Right ventricle myocardium inferior (tissue), 1 donor: ENCODE measurements at regions not wholly inside any gene's neighbourhood (a gene's known extent, or its start where the extent isn't known, plus 50 kb on each side); places are given as distances from the start of the nearest gene placed in this dataset.
"Not testable (repeated sequence)": the region's sequence is repeated elsewhere in the genome, so short reads cannot be mapped to it uniquely, and the experiment has no call there.

ENCODE experiments used
- ATAC-seq: fragments of 200-7000 bp; cut with Tn5 transposase; one replicate; pipeline ENCODE4 v1.9.1; 2020; ENCODE audit warnings: mild to moderate bottlenecking, moderate library complexity
- DNase-seq: peaks from one replicate; pipeline ENCODE4 v3.0.0; 2021; ENCODE audit errors: missing footprints
- intact Hi-C: fragments of 100-400 bp; cut with DNase I; formaldehyde crosslinking; loops from one replicate; pipeline ENCODE4 v1.11.0; 2022
- donor health status: DM: no; HTN: yes; CAD: no; lungs with severe emphysema.

DNA sequence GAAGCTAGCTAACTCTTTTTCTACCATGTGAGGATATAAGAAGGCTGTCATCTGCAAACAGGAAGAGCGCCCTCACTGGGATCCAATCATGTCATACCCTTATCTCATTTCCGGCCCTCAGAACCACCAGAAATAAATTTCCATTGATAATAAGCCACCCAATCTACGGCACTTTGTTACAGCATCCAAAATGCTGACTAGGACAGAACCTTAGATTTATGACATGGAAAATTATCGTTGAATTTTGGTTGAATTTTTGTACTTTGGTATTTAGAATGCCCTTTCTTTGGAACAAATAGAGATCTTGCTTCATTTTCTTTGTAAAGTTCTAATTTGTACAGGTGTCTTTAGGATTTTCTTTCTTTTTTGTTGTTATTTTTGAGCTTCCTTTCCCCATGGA lies 53.3 kb upstream of the CYLC2 start:
- ATAC-seq (no peak), DNase-seq (no peak)
- intact Hi-C loops: no loop called here

DNA sequence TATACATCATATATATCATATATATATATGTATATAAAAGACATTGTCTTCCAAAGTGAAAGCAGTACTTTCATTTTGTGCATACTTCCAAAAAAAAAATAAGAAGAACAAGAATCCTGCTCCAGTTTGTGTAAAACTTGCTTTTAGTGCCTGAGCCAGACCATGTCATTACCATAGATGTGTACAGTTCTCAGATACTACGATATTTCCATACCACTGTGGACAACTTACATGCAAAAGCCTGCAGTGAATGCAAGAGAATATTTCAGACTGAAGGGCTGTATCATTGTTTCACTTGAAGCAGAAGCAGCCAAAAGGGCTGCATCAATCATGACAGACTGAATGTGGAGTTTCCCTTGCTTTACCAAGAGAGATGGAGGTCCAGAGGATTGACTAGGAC lies 72.6 kb upstream of the CYLC2 start:
- ATAC-seq: no peak
- DNase-seq: no peak
- intact Hi-C loops: no loop called here

DNA sequence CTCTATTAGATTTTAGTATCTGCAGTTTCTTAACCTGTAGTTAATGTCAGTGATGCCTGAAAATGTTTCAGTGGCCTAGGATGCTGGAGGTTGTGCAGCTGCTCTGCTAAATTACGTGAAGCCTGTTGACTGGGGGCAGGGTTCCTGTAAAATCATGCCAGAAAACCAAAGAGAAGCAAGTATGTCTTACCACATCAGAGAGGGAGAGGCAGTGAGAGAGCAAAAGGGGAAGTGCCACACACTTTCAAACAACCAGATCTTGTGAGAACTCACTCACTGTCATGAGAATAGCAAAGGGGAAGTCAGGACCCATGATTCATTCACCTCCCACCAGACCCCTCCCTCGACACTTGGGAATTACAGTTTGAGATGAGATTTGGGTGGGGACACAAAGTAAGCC lies 83.9 kb upstream of the CYLC2 start:
- ATAC-seq (no peak), DNase-seq (no peak)
- intact Hi-C loops: no loop called here

DNA sequence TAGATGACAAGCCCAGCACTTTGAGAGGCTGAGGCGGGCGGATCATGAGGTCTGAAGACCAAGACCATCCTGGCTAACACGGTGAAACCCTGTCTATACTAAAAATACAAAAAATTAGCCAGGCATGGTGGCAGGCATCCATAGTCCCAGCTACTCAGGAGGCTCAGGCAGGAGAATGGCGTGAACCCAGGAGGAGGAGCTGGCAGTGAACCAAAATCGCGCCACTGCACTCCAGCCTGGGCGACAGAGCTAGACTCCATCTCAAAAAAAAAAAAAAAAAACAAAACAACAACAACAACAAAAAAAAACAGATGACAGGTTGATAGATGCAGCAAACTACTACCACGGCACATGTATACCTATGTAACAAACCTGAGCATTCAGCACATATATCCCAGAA lies 89.3 kb upstream of the CYLC2 start:
- peak; percentile 40 for DNase-seq
- intact Hi-C loops, ATAC-seq: not testable (repeated sequence)

DNA sequence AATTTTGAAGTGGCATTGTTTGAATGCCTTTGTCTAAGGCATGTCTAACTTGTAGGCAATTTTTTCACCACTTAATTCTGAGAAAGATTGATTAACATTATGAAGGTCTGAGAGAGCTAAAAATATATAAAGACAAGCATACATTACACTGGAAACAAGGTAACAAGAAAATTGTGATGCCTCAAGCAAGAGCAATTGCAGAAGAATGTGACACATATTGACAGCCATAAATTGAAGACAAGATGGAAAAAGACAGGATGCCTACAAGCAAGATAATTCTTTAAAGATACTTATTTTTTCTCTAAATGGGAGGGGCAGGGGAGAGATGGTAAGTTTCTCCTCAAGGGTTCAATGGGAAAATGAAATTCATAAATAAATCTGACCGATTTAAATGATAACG lies 103.1 kb upstream of the CYLC2 start:
- intact Hi-C loops: no loop called here
- DNase-seq (no peak), ATAC-seq (no peak)

DNA sequence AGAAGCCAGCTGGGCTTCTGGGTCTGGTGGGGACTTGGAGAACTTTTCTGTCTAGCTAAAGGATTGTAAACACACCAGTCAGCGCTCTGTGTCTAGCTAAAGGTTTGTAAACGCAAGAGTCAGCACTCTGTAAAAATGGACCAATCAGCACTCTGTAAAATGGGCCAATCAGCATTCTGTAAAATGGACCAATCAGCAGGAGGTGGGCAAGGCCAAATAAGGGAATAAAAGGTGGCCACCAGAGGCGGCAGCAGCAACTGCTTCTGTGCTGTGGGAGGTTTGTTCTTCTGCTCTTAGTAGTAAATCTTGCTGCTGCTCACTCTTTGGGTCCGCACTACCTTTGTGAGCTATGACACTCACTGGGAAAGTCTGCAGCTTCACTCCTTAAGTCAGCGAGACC lies 106.4 kb upstream of the CYLC2 start:
- DNase-seq, intact Hi-C loops, ATAC-seq: not testable (repeated sequence)

DNA sequence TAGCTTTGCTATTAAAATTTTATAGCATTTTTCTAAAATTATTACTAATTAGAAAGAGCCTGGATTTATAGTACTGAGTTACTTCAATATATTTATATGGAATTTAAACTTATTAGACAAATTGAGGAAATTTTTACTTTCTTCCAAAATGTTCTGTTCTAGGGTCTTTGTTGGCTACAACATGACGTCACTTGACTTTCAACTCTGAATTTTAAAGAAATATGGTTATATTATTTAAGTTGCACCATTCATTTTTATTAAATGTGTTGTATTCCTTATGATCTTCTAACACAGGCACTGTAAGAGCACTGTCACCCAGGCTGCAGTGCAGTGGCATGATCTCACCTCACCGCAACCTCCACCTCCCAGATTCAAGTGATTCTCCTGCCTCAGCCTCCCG lies 119.4 kb upstream of the CYLC2 start:
- DNase-seq: no peak
- intact Hi-C loops: no loop called here
- no peak for ATAC-seq

DNA sequence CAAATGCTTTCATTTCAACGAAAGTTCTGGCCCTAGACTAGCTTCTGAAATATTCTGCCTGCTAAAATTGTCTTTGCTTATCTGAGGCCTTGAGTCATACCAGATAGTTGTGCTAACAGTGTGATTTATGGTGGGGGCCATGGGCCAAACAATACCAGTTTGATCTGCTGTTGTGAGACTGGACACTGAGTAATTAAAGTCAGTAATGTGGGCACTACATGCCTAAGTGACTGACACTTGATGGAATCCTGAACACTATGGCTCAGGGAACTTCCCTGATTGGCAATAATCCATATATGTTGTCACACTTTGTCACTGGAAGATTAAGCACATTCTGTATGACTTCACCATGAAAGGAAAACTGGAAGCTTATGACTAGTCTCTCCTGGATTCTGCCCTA lies 127.6 kb upstream of the CYLC2 start:
- intact Hi-C loops: no loop called here
- ATAC-seq (peak; percentile 98), DNase-seq (no peak)

DNA sequence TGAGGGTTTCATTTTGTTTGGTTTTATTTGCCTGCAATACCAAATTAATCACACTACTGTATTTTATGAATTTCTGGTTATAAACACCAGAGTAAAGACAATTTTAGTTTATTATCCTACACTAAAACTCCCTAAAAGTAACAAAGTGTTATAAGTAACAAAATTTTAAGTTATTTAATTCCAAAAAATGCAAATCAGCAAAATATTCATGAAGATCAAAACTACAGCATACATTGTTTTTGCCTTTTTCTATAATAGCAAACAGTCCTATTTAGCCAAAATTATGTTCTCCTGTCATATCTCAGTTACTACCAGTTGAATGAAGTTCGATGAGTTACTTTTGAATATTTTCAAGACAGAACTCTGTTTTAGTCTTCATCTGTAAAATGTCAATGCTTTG lies 132.7 kb upstream of the CYLC2 start:
- intact Hi-C loops: no loop called here
- DNase-seq (no peak), ATAC-seq (no peak)

DNA sequence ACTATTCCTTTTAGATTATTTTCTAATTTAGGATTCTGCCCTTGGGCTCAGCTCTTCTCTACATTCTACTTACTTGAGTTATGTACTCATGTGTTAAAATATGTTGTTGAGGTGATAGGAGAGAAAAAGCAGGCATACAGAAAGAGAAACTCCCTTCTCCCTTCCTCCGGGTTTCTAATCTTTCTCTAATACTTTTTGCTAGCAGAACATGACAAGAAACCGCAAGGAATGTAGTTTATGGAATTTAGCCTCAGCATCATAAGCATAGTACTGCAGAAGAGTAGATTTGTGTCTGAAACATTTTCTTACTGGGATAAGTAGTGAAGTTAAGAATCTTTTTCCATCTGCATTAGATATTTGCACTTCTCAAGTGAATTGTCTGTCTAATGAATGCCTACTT lies 139.5 kb upstream of the CYLC2 start:
- intact Hi-C loops: no loop called here
- no peak for DNase-seq
- no peak for ATAC-seq

DNA sequence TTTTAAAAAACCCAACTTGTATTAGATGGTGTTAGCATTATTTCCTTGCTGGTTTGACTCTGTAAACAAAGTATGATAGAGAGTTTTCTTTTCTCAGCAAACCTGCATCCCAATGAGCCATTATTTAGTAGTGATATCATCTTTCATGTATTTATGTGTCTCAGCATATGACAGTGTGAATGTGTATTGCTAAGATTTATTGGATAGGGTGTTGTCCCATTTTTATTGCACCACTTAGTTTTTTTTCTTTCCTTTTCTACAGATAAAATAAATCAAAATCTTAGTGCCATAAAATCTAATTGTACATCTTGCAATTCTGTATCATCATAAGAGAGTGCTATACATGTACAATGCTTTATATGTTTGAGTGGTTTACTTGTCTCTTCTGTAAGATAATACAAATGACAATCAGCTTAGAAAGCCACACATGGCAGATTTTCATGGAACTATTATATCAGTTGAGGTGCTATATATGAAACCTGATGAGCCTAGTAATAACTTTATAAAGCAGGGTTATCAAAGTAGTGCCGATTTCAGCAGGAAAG lies 149.2 kb upstream of the CYLC2 start:
- ATAC-seq (no peak), DNase-seq (no peak)
- intact Hi-C loops: no loop called here

DNA sequence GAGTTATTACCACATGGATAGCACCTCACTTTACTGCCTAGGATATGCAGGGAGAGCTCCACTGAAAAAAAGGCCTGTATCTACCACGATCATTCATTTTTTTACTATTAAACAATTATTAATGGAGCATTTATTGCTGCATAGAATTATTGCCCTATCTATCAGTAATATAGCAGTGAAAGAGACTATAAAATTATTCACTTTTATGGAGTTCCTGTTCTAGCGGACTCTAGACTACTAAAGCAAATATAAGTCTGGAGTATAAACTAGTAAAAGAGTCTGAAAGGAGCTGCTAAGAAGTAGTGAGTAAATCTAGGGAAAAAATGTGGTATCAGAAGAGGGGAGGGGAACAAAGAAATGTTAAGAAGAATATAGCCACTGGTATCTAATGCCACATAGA lies 150.4 kb upstream of the CYLC2 start:
- ATAC-seq (no peak), DNase-seq (no peak)
- intact Hi-C loops: no loop called here

DNA sequence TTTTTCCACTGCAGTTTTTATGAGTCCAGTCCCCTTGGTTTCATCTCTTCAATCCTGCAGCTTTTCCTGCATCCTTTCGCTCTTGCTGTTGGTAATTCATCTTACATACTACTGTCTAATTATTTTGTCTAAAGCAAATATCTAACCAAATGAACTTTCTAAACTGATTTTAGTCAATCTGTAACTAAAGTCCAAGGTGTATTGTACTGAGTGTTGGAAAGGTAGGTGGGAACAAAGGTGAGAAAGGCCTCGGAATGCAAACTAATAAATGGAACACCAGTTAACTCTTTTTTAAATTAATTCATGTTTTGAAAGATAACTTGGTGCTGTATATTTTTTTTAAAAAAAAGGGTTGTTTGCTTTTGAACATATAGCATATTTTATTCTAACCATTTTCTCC lies 152.7 kb upstream of the CYLC2 start:
- DNase-seq (no peak), ATAC-seq (no peak)
- intact Hi-C loops: no loop called here

DNA sequence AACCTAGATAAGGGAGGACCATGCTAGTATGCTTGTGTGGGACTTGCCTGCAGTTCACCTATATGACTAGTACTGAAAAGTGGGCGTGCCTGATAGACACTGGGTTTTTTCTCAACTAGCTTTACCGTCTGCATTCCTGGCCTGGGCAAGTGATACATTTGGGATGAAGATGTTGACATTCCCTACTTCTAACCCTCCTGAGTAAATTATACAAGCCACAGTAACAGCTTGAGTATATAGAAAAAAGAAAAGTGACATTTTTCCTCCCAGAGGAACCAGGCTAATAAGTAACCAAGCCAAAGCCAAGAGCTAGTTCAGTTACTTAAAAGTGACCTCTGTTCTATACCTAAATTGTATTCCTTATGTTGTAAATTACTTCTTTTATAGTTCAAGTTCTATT lies 153.8 kb upstream of the CYLC2 start:
- ATAC-seq (no peak), DNase-seq (no peak)
- intact Hi-C loops: no loop called here

DNA sequence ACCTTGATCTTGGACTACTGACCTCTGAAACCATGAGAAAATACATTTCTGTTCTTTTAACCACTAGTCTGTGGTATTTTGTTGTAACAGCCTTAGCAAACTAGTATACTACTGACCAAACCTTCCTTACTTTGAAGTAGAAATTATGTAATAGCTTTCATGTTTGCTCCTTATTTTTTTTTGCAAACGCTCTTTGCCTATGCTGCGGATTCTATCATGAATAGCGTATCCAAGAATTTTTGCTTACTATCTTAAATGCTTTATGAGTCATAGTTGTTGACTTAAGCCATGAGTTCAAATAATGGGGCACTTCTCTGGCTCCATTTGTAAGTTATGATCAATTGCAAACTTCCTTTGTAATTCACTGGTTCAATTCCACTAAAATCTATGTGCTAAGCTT lies 154.8 kb upstream of the CYLC2 start:
- DNase-seq: no peak
- no peak for ATAC-seq
- intact Hi-C loops: no loop called here

DNA sequence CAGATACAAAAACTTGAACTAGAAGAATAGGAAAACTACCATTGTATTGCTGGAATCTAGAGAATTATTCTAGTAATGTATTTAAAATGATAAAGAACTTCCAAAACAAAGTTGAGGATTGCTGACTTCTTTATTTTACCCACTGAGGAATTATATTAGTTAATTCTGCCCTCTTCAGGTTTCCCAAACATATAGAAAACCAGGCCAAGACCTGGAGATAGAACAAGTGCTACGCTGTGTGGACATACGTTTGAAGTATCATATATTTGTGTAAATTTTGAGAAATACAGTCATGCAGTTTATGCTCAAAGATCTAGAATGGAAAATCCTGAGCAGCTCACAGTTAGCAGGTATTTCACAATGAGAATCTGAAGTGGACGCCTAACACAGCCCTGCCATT lies 162.3 kb upstream of the CYLC2 start:
- ATAC-seq (no peak), DNase-seq (no peak)
- intact Hi-C loops: no loop called here

DNA sequence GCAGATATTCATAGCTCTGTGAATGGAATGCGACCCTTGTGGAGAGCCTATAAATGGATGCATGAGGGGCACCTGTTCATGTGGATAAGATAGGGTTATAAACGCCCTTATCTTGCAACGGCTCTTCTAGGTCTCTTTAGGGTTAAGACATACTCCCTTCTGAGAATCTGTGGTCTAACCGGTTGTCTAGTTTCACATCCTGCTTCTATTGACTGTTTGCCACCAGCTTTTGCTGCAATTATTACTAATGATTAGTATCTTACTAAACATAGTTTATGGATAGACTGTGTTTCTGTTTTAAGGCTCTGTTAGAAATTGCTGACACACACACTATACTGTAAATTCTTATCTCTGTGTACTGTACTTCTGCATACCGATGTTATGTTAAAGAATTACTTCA lies 198.9 kb upstream of the CYLC2 start:
- DNase-seq (no peak), ATAC-seq (no peak)
- intact Hi-C loops: no loop called here

DNA sequence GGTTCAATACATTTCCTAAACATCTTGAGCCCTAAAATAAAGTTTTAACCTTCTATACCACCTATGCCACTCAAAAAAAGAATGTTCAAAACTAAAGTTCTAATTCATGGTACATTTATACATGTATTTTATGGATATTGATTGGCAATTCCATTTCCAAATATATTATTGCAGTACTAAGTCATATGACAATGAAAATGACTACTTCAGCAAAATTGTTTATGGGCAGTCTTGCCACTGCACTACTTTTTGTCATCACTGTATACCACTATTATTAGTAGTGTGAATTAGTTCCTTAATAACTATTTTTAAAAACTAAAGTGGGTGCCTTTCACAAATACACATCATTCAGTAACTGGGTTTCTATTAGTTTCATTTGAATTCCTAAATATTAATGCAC lies 199.6 kb upstream of the CYLC2 start:
- DNase-seq: no peak
- intact Hi-C loops: no loop called here
- no peak for ATAC-seq

DNA sequence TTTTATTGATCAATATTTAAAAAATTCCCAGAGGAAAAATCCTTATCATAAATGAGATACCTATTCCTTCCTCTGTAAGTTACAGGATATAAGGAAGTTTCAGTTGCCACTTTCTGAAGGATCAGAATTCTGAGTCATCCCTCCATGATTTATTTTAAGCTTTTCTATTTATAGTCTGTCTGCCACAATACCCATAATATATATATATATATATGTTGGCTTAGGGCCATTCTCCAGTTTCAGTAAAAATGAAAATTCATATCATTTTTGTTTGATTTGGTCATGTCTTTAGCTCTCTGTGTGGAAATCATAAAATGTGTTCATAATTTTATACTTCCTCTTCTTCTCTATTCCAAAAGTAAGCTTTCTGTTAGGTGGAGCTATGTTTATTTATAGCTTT lies 215.8 kb upstream of the CYLC2 start:
- no peak for DNase-seq
- ATAC-seq: no peak
- intact Hi-C loops: no loop called here

DNA sequence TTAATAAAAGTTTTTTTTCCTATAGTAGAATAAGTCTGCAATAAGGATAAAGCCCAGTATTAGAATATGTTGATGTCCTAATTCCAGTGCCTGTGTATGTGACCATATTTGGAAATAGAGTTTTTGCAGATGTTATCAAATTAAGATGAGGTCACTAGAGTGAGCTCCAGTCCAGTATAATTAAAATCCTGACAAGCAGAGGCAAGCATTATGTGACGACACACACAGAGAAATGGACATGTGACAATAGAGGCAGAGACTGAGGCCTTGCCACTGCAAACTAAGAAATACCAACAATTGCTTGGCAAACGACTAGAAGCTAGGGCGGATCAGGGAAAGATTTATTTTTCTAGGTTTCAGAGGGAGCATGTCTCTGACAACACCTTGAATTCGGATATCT lies 216.4 kb upstream of the CYLC2 start:
- DNase-seq (no peak), ATAC-seq (no peak)
- intact Hi-C loops: no loop called here

DNA sequence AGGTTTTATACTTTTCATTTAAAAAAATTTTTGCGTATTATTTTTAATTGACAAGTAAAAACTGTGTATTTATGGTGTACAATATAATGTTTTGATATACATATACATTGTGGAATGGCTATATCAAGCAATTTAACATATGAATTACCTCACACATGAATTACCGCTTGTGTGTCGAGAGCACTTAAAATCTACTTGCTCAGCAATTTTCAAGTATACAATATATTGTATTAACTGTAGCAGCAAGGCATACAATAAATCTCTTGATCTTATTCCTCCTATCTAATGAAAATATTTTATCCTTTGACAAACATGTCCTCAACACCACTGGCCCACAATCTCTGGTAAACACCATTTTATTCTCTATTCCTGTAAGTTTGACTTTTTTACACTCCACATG lies 224.4 kb upstream of the CYLC2 start:
- DNase-seq: no peak

DNA sequence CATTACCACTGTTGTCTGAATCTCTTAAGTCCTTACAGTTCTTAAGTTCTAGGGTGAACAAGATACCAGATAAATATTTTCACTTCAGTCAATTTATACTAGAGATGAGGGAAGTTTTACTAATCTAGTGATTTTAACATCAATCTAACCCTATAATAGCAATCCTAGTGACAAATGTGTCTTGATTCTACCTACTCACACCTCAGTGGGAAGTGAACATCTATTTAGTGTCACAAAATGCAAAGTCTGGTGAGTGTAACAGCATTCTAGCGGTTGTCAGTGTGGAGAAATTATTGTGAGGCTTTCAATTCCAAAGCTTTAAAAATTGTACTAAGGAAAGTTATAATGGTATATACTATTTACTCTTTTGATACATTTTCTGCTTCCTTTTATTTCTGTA lies 225.8 kb upstream of the CYLC2 start:
- DNase-seq (no peak), ATAC-seq (no peak)
- intact Hi-C loops: no loop called here

More for the DNA sequence above, 224.4 kb upstream of the CYLC2 start:
- ATAC-seq: no peak
- intact Hi-C loops: no loop called here
